Breast epithelium (tissue), 4 donors: ENCODE measurements at regions not wholly inside any gene's neighbourhood (a gene's known extent, or its start where the extent isn't known, plus 50 kb on each side); places are given as distances from the start of the nearest gene placed in this dataset.

Source experiments
- DNase-seq, 2 donors: peaks; one replicate each; pipeline ENCODE4 v3.0.0-alpha.2; 2019; ENCODE audit warnings: low spot score in 2 of 2
- H3K27ac ChIP-seq, 2 donors: fragments of 200-600 bp; sonication (generic) in 1 of 2; one replicate each; pipeline ENCODE4 v1.5.1; 2016 to 2019; ENCODE audit warnings: mild to moderate bottlenecking in 1 of 2
- H3K27me3 ChIP-seq, 2 donors: fragments of 200-600 bp; sonication (generic) in 1 of 2; one replicate each; pipeline versions ENCODE4 v1.5.1 to v1.6.0; 2017 to 2019; ENCODE audit warnings: control low read depth in 1 of 2, mild to moderate bottlenecking in 1 of 2
- H3K36me3 ChIP-seq: fragments of 200-600 bp; one replicate; pipeline ENCODE4 v1.5.1; 2019
- H3K4me1 ChIP-seq, 2 donors: fragments of 200-600 bp; sonication (generic); one replicate each; pipeline ENCODE4 v1.5.1; 2016 to 2019; ENCODE audit warnings: control low read depth in 1 of 2
- H3K4me3 ChIP-seq, 3 donors: fragments of 200-600 bp; sonication (generic); 1 replicate in 2 of 3; 2 replicates in 1 of 3; pipeline ENCODE4 v1.5.1; 2016 to 2019; ENCODE audit warnings: mild to moderate bottlenecking in 3 of 3, moderate library complexity in 2 of 3
- H3K9me3 ChIP-seq, 2 donors: fragments of 200-600 bp; sonication (generic) in 1 of 2; one replicate each; pipeline ENCODE4 v1.5.1; 2016 to 2019; ENCODE audit warnings: control low read depth in 1 of 2
- CTCF ChIP-seq, 3 donors: fragments of 450-650 bp; IDR thresholded peaks; one replicate each; pipeline ENCODE4 v1.5.1; 2016 to 2017; ENCODE audit warnings: antibody characterized with exemption in 3 of 3, mild to moderate bottlenecking in 3 of 3, moderate library complexity in 3 of 3
- POLR2A ChIP-seq: fragments of 450-650 bp; IDR thresholded peaks from one replicate; pipeline ENCODE4 v1.6.1; 2016; ENCODE audit warnings: antibody characterized with exemption, mild to moderate bottlenecking, moderate library complexity
- POLR2AphosphoS5 ChIP-seq, 3 donors: sonication (generic); formaldehyde crosslinking; IDR thresholded peaks; one replicate each; pipeline ENCODE4 v1.6.1; 2017; ENCODE audit warnings: antibody characterized with exemption in 3 of 3
- intact Hi-C: fragments of 100-400 bp; cut with DNase I; formaldehyde crosslinking; loops from one replicate; pipeline ENCODE4 v1.15.1; 2023; ENCODE audit warnings: low total_unique reads

GRCh38 chr5:173527671-173528070 is 88.8 kb downstream of the BOD1 start:
- Histone ChIP-seq H3K27ac (no peak overlapping the region), H3K27me3 (no peaks in the 10 kb centered on the region), H3K36me3 (no peaks in the 10 kb centered on the region), H3K4me3 (no peak overlapping the region), H3K4me1 (no peaks in the 10 kb centered on the region), H3K9me3 (no peaks in the 10 kb centered on the region)
- no peak for TF ChIP-seq POLR2AphosphoS5 (IDR thresholded peaks at IDR 0.05)
- no peak for TF ChIP-seq CTCF (IDR thresholded peaks at IDR 0.05)
- TF ChIP-seq POLR2A: no peak
- intact Hi-C loops: no loop called here
- DNase-seq: no peak

GRCh38 chr5:173524136-173524535 is 92.3 kb downstream of the BOD1 start:
- Histone ChIP-seq H3K27ac (no peak overlapping the region), H3K4me1 (no peaks in the 10 kb centered on the region), H3K9me3 (no peaks in the 10 kb centered on the region), H3K36me3 (no peaks in the 10 kb centered on the region), H3K4me3 (no peak overlapping the region), H3K27me3 (no peaks in the 10 kb centered on the region)
- no peak for TF ChIP-seq POLR2AphosphoS5 (IDR thresholded peaks at IDR 0.05)
- TF ChIP-seq POLR2A: no peak
- intact Hi-C loops: no loop called here
- DNase-seq: no peak

GRCh38 chr5:173523388-173523787 is 93.1 kb downstream of the BOD1 start:
- intact Hi-C loops: no loop called here
- no peak for DNase-seq
- Histone ChIP-seq H3K4me3 (no peak overlapping the region), H3K36me3 (no peaks in the 10 kb centered on the region), H3K27ac (no peak overlapping the region), H3K27me3 (no peaks in the 10 kb centered on the region), H3K9me3 (no peaks in the 10 kb centered on the region), H3K4me1 (no peaks in the 10 kb centered on the region)
- TF ChIP-seq POLR2AphosphoS5 (IDR thresholded peaks at IDR 0.05) (no peak), POLR2A (no peak), CTCF (IDR thresholded peaks at IDR 0.05) (no peak)

- H3K27me3 ChIP-seq: no peaks in the 10 kb centered on the region
- H3K27ac ChIP-seq: no peak overlapping the region
- intact Hi-C loops: no loop called here
- no peak for TF ChIP-seq POLR2A
- no peak for TF ChIP-seq POLR2AphosphoS5 (IDR thresholded peaks at IDR 0.05)
- TF ChIP-seq CTCF (IDR thresholded peaks at IDR 0.05): no peak
- H3K36me3 ChIP-seq: no peaks in the 10 kb centered on the region
- H3K9me3 ChIP-seq: no peaks in the 10 kb centered on the region
- H3K4me3 ChIP-seq: no peak overlapping the region
- no peak for DNase-seq
- no peaks in the 10 kb centered on the region for H3K4me1 ChIP-seq
Measured at GRCh38 chr5:173522518-173522917, 93.9 kb downstream of the BOD1 start.

GRCh38 chr5:173518856-173519255 is 97.6 kb downstream of the BOD1 start:
- TF ChIP-seq POLR2A: no peak
- no peak for TF ChIP-seq POLR2AphosphoS5 (IDR thresholded peaks at IDR 0.05)
- no peak for TF ChIP-seq CTCF (IDR thresholded peaks at IDR 0.05)
- no peaks in the 10 kb centered on the region for H3K4me1 ChIP-seq
- no peak overlapping the region for H3K4me3 ChIP-seq
- no peaks in the 10 kb centered on the region for H3K36me3 ChIP-seq
- no peak for DNase-seq
- intact Hi-C loops: no loop called here
- H3K9me3 ChIP-seq: no peaks in the 10 kb centered on the region
- H3K27me3 ChIP-seq: no peaks in the 10 kb centered on the region
- no peak overlapping the region for H3K27ac ChIP-seq

GRCh38 chr5:173517648-173518047 is 98.8 kb downstream of the BOD1 start:
- no peaks in the 10 kb centered on the region for H3K36me3 ChIP-seq
- no peak overlapping the region for H3K27ac ChIP-seq
- H3K4me3 ChIP-seq: no peak overlapping the region
- no peaks in the 10 kb centered on the region for H3K4me1 ChIP-seq
- DNase-seq: no peak
- no peak for TF ChIP-seq POLR2AphosphoS5 (IDR thresholded peaks at IDR 0.05)
- TF ChIP-seq POLR2A: no peak
- no peak for TF ChIP-seq CTCF (IDR thresholded peaks at IDR 0.05)
- H3K9me3 ChIP-seq: no peaks in the 10 kb centered on the region
- intact Hi-C loops: no loop called here
- no peaks in the 10 kb centered on the region for H3K27me3 ChIP-seq
